CD1c-positive myeloid dendritic cell (primary cell): ENCODE measurements at regions not wholly inside any gene's neighbourhood (a gene's known extent, or its start where the extent isn't known, plus 50 kb on each side); places are given as distances from the start of the nearest gene placed in this dataset.

Experiments
- DNase-seq: peaks from one replicate; pipeline ENCODE4 v3.0.0-alpha.2; 2016; ENCODE audit errors: extremely low spot score

DNA sequence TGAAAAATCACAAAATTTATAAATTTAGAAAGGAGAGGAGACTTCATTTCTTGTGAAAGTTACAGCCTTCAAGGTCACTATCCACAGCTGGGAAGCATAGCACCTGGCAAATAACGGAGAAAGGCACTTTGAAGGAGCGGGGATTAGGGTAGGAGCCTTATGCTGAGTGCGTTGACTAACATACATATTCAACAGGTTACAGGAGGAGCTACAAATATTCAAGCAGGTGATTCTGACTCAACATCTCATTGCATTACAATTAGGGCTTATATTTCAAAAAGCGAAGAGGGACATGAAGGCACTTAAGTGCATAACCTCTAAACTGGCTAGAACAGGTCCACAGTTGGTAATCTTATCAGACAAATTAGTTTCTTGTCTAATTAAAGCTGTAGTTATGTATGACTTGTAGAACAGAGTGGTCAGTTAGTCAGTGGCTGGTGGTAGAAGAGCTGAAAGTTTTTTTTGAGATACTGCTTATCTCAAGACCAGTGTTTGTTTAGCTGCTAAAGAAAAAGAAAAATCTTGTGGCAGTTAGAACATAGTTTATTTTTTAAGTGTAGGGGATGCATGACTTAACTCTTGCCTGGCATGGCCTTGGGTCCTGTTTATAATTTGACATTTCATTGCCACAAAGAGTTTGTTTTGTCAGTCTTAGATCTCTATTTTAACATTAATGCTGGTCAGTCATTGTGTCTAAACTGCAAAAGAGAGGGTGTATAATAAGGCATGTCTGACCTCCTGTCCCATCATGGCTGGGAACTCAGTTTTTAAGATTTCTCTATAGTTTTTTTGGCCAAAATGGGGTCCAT is 311.5 kb downstream of the DUSP10 start:
- DNase-seq = no peak

DNA sequence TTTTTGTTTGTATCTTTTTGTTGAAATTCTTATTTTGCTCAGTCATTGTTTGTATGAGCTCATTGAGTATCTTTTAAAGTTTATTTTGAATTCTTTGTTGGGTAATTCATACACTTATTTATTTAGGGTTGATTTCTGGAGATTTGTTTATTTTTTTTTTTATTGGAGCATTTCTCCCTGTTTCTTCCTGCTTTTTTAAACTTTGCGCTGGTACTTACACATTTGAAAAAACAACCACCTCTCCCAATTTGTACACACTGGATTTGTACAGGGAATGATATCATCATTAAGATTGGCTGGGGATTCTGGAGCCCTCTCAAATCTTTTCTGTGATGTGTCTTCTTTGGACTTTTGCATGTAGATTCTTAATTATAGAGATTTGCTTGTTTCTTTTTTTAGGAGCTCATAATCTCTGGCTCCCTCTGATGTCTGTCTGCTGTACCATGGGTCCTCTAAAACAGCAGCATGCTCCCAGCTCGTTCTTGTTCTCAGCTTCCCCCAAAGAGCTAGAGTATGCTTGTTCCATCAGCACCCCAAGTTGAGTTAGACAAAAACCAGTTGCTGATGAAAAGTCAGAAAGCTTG is 310.7 kb downstream of the DUSP10 start:
- DNase-seq = no peak

DNA sequence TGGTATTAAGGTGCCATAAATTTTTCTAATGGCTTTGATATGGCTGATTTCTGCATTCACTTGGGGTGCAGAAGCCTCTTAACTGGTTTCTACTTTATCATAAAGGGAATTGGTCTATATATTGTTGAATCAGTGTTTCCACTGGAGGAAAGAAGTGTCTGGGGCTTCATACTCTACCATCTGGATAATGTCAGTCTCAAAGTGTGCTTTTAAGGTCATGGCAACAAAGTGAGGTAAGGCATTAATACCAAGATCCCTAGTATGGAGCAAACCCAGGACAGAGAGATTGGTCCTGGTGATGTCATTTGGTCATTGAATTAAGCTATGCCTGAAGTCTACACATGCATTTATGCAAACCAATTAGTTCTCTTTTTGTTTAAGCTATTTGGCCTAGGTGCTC is 309.9 kb downstream of the DUSP10 start:
- DNase-seq = no peak

DNA sequence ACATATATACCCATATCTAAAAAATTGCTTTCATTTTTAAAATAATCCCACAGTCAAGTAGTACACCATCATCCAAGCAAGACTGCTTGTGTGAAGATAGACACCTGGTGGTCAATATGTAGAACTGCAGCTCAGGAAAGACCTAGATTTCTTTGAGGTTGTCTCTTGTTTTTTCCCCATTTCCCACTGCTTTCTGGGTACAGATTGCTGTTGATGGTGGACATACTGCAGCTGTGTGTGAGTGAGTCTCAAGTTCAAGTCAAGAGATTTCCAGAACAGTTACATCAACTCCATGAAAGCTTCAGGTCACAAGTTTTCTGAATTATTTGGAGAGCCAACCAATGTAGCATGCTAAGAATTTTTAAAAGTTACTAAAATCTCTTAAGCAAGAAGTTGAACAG is 306.4 kb downstream of the DUSP10 start:
- DNase-seq = peak; percentile 64

DNA sequence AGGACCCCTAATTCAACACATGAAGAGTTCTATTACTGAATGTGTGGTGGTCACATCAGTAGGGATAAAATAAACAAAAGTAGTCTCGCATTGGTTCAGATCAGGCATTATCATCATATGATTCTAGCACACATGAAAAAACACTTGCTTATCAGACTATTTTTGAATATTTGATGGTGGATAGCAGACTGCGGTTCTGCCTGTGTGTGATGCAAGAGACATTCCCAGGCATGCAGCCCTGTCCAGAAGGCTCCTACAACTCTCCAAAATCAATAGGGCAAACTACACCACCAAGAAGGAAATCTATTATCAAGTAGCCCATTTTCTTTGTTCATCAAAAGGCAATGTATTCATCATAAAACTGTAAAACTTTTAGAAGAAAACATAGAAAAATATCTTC is 304.7 kb downstream of the DUSP10 start:
- DNase-seq = no peak

DNA sequence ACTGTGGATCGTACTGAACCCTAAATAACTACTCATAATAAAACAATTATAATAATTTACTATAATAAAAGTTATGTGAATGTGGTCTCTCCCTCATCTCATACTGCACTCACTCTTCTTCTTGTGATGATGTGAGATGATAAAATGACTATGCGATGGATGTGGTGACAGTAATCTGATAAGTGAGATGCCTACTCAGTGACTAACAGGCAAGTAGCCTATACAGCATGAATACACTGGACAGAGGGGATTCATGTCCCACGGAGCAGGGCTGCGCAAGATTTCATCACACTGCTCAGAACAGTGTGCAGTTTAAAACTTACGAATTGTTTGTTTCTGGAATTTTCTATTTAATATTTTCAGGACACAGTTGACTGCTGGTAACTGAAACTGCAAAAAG is 304.0 kb downstream of the DUSP10 start:
- DNase-seq = no peak

DNA sequence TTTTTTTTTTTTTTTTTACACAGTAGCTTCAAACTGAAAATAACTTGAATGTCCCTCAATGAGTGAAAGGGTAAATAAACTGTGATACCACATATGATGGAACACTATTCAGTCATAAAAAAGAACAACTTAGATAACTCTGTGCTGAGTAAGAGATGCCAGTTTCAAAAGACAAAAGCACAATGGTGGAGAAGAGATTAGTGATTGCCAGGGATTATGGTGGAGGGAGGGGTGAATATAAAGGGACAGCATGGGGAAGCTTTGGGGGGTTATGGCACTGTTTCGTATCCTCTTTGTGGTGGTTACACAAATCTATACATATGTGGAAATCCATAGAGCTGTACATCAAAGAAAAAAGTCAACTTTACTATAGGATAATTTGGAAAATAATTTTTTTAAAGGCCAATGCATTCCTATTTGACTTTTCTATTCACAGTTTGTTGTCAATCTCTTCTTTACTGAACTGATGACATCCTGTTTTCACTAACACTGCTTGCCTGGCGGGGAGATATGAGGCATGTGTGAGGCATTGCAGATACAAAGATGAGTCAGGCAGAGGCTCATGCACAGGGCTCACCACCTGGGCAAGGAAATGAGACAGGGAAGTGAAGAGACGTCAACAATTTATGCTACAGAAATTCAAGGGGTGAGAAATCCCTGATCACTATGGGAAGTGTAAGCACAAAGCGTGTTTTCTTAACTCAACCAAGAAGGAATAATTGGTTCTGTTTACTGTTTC is 302.7 kb downstream of the DUSP10 start:
- peak; percentile 71 for DNase-seq

DNA sequence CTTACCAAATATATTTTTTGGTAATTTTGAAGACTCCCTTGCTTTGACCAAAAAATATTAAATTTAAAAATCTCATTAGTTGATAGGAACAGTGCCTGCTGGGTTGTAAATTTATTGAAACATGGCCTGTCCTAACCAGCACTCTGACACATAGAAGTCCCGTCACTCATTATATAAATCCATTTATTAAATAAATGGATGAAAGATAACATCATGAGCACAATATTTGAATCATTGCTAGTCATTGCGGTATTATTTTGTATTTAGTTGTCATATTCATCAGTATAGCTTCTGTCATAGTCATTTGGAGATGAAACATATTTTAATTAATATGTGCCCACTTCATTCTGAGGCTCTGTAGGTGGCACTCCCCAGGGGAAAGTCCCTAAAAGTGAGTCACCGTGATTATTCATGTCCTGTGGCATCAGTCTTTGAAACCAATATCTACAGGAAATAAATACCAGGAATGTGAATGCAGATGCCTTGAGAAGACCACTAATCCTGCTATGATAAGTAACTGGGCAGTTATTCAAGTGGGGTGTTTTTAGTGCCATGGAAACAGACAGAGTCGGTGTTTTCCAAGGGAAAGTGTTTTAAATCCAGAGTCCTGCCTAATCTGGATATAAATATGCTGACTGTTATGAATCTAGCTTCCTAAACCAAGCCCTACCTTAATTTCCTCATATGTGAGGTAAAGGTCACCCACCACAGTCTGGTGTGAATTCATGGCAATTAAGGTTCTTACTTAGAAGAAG is 302.0 kb downstream of the DUSP10 start:
- DNase-seq = peak; percentile 73

DNA sequence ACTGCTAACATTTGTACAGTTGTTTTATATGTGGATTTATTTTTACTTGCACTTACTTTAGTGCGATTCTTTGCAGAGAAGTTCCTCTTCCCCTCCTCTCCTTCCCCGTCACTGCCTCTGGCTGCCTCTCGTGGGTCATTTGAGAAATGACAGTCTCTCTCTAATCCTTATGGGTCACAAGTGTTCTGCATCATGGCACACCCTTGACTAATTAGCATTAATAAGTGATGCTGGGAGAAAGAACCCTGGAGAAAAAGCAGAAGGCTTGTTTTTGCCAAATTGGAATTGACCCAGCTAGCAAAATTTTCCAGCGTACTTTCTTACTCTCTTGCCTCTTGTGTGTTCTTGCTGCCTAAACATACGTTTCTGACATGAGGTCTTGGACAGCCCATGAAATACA is 301.2 kb downstream of the DUSP10 start:
- DNase-seq = peak; percentile 71

DNA sequence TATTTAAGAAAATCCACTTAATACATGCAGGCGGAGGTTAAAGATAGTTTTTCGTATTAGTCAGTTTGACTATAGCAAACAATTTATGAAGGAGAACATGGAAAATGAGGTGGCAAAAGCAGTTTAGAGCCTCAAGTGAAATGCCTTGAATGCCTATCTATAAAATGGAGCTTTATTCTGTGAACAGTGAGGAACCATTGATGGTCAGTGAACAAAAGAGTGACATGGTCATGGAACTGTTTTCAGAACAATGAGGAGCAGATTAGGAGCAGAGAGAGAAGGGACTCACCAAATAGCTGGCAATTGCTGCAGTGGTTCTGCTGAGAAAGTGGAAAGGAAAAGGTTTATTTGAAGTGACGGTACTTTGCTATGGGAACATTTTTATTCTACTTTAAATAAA is 299.8 kb downstream of the DUSP10 start:
- DNase-seq = no peak

DNA sequence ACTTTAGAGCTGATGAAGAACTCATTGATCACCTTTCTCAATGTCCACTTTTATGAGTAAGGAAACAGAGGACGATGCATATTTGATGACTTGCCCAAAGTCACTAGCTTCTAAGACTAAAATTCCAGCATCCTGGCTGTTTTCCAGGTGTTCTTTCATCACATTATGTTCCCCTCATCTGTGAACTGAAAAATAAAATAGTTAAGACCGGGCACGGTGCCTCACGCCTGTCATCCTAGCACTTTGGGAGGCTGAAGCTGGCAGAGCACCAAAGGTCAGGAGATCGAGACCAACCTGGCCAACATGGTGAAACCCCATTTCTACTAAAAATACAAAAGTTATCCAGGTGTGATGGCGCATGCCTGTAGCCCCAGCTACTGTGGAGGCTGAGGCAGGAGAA is 297.5 kb downstream of the DUSP10 start:
- DNase-seq = no peak

DNA sequence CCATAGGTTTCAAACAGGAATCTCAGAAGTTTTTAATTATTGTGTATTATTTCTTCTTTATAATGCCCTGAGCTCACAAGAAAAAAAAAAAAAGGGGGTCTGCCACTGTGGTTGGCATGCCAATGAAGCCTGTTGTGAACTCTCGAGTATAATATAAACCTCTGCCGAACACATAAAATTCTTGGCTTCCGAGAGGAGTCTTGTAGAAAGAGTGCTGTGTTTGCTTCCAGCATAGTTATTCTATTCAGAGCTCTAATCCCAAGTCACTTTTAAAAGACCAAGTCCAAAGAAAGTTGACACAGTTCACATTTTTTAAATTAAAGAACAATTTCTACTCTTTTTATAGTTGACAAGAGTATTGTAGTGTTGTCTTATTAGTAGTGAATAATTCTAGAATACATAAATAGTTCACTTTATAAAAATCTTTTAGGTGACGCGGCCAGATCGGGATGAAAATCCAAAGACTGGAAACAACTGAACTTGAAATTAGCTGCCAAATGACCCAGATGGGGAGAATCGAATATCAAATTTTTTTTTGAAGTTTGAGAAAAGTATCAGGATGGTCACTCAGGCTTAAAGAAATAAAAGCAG is 293.2 kb downstream of the DUSP10 start:
- no peak for DNase-seq

DNA sequence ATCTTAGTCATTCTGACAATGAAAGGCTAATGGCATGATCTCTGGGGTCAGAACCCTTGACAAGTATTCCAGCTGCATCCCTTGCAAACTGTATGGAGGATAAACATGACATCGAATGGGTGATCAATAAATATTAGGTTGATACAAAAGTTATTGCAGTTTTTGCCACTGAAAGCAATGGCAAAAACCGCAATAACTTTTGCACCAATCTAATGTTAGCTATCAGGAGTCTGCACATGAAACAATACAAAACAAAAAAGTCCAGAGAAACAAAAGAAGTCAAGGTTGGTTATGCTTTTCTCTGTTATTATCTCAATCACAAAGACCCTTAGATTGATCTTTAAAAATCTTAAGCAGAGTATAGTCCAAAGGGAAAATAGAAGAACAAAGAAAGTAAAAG is 292.7 kb downstream of the DUSP10 start:
- DNase-seq = no peak

DNA sequence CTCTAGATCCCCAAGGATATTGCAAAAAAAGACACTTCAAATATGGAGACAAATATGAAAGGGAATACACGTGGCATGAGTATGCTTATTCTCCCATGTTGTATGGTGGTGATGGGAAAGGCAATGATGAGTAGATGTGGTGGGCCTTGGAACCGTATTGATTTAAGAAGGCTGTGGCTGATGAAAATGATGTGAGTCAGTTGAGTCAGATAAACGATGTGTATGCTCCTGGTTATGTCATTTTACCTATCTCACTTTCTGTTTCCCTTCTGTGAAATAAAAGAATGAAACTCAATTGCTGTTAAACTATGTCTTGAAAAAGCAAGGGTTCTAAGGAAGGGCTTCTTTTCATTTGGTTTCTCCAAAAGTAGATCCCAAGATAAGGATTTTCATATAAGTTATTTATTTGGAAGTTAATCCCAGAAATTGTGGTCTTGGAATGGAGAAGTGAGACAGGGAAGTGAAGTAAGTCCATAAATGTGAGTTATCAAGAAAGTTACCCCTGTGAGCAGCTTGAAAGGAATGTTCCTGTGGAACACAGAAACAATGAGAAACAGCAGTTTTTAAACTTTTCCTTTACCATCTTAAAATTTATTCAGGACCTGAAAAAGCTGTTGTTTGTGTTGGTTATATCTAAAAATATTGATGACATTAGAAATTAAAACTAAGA is 292.0 kb downstream of the DUSP10 start:
- DNase-seq = no peak

DNA sequence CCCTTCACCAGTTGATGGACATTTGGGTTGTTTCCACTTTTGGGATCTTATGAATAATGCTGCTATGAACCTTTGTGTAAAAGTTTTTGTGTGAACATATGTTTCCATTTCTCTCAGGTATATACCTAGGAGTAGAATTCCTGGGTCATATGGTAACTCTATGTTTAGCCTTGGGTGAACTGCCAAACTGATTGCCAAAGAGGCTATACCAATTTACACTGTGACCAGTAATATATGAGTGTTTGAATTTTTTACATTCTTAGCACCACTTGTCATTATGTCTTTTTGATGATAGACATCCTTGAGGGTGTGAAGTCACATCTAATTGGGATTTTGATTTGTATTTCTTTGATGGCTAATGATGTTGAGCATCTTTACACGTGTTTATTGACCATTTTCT is 290.1 kb downstream of the DUSP10 start:
- DNase-seq = no peak

DNA sequence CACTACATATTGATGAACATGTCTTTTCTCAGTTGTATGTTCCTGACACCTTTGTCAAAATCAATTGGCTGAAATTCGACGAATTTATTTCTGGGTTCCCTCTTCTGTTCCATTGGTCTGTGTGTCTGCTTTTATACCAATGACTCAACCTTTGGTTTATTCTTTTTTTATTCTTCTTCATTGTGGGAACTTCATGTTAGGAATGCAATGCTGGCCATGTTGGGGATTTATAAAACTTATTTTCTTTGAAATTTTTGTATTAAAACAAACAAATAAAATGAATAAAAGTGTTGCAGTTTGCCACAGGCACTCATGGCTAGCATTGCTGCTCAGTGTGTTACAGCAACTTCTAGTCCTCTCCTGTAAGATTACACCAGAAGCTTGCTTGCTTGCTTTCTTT is 287.8 kb downstream of the DUSP10 start:
- no peak for DNase-seq

DNA sequence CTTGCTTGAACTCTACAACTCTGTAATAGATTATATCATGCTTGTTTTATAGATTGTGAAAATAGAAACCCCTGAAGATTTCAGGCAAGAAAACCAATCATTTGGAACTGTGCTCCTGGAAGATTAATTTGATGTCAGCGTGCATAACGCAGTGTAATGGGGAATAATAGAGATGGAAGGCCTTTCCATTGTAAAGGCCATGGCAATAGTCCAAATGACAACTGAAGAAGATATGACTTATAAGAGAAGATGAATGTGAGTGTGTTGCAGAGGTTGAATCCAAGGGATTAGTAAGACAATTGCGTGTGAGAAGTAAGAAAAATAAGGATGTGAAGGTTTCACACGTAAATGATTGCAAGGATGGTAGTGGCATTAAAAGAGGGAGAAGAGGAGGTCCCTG is 285.0 kb downstream of the DUSP10 start:
- no peak for DNase-seq

DNA sequence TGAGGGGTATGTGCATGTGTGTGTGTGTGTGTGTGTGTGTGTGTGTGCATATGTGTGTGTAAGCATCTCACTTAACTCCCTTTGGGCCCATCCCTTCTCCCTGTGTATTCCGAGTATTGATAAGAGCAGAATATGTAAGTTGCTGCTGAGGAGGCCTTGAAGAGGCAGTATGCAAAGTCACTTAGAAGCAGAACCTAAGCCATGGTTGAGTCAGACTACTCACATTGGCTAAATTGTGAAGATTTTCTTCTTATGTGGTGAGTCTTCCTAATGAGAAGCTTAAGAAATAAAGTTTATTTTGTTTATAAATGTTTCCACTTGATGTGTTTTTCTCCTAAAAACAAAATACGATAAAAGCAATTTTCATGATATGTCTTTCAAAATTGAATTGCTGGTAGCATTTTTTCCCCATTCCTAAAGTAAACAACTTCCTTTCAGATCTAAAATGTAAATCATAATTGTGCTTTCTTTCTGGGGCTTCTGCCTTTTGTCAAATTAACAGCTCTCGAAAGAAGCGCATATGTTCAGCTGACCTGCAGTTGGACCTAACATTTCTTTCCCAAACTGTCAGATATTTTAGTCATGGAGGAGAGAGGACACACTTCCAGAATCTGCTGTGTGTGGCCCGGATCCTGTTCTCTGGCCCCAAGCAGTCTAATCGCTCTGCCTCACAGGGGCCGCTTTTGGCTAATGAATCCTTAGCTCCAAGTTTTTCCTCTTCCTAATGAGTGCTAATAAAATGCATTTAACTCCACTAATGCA is 284.0 kb downstream of the DUSP10 start:
- no peak for DNase-seq

DNA sequence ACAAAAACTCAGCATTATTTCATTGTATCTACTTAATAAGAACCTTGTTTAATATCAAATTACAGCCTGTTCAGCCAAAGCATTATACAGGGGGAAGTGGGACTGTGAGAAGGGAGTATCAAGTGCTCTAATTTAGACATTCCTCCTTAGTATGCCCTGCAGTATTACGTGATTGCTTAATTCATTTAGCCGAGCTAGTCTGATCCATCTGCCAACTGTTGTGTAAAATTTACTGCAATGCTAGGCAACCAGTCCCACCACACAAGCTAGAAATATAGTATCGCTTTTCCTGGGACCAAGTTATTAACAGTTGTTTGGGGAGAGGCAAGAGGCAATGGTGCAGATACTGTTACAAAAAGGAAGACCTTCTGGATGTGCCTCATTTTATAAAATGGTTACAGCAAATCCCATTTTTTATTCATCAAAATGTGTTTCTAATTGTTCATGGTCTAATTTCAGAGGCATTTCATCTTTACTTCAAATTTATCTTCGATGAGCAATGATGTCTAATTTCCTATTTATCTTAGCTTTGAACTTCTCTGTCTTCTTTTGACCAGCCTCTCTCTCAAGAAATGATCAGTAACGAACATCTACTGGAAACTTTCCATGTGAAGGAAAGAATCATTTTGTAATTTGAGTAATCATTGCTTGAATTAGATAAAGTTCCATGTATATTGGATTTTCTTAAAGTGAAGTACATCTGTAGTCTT is 283.3 kb downstream of the DUSP10 start:
- DNase-seq = no peak

DNA sequence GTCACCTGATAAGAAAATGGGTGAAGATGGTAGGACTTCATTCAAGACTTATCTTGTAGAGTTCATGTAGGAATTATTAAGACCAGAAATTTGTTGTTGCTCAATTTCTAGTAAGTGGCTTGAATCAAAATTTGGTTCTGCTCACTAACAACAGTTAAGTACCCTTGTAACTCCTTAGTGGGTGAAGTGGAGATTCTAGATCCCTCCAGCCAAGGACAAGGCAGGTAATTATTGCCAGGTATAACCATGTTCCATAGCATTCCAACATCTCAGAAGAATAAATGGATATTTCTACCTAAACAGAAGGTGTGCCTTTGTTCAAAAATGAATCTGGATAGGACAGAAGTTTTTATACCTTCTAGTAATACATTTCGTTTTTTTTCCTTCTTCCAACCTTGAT is 282.3 kb downstream of the DUSP10 start:
- DNase-seq = no peak
